Keratinocyte (primary cell): ENCODE measurements at regions not wholly inside any gene's neighbourhood (a gene's known extent, or its start where the extent isn't known, plus 50 kb on each side); places are given as distances from the start of the nearest gene placed in this dataset.

Experiments used
- DNase-seq: peaks from one replicate; pipeline ENCODE4 v3.0.0-alpha.2; 2011; ENCODE audit warnings: low read depth, missing footprints, low spot score
- FAIRE-seq: peaks from 2 replicates; lab custom pipeline; 2011; peaks lifted over from hg19 to GRCh38; lab: Jason Lieb, UNC
- H2AFZ ChIP-seq: 2 replicates; pipeline ENCODE4 v1.6.0; 2012; ENCODE audit warnings: low read length, control low read depth, inconsistent platforms; ENCODE audit not compliant: control insufficient read depth
- H3K27ac ChIP-seq: 2 replicates; pipeline ENCODE4 v1.5.1; 2011; ENCODE audit warnings: low read length; ENCODE audit not compliant: control insufficient read depth, insufficient read depth
- H3K27me3 ChIP-seq: 3 replicates; pipeline ENCODE4 v1.6.0; 2011; ENCODE audit warnings: low read length; ENCODE audit not compliant: control insufficient read depth, insufficient read depth; ENCODE audit errors: extremely low read depth
- H3K36me3 ChIP-seq, 2 experiments: 2 replicates in 1 of 2; 3 replicates in 1 of 2; pipeline ENCODE4 v1.5.1; 2011; ENCODE audit warnings: low read length in 2 of 2, mild to moderate bottlenecking in 1 of 2; ENCODE audit not compliant: control insufficient read depth in 2 of 2, insufficient read depth in 2 of 2; ENCODE audit errors: extremely low read depth in 1 of 2
- H3K4me1 ChIP-seq: 3 replicates; pipeline ENCODE4 v1.5.1; 2011; ENCODE audit warnings: low read length; ENCODE audit not compliant: control insufficient read depth, insufficient read depth; ENCODE audit errors: extremely low read depth
- H3K4me2 ChIP-seq: 3 replicates; pipeline ENCODE4 v1.6.0; 2011; ENCODE audit warnings: low read depth, low read length; ENCODE audit not compliant: control insufficient read depth, insufficient read depth; ENCODE audit errors: extremely low read depth
- H3K4me3 ChIP-seq, 3 experiments: fragments of 200-600 bp in 1 of 3; sonication (generic) in 1 of 3; 2 replicates in 2 of 3; 3 replicates in 1 of 3; pipeline ENCODE4 v1.5.1; 2011 to 2016; ENCODE audit warnings: low read length in 3 of 3, mild to moderate bottlenecking in 3 of 3, control low read depth in 2 of 3, inconsistent platforms in 1 of 3, low read depth in 1 of 3, mixed read lengths in 1 of 3, mixed run types in 1 of 3, moderate library complexity in 1 of 3; ENCODE audit not compliant: control insufficient read depth in 2 of 3, insufficient read depth in 2 of 3; ENCODE audit errors: extremely low read depth in 1 of 3
- H3K79me2 ChIP-seq: 2 replicates; pipeline ENCODE4 v1.6.0; 2012; ENCODE audit warnings: low read length; ENCODE audit not compliant: control insufficient read depth, insufficient read depth
- H3K9ac ChIP-seq: 3 replicates; pipeline ENCODE4 v1.6.0; 2011; ENCODE audit warnings: low read length; ENCODE audit not compliant: control insufficient read depth, insufficient read depth; ENCODE audit errors: extremely low read depth
- H3K9me1 ChIP-seq: 3 replicates; pipeline ENCODE4 v1.6.0; 2011; ENCODE audit warnings: low read length; ENCODE audit not compliant: control insufficient read depth, insufficient read depth; ENCODE audit errors: extremely low read depth
- H3K9me3 ChIP-seq: 2 replicates; pipeline ENCODE4 v1.5.1; 2012; ENCODE audit warnings: low read depth, low read length; ENCODE audit not compliant: control insufficient read depth
- H4K20me1 ChIP-seq: 3 replicates; pipeline ENCODE4 v1.6.0; 2011; ENCODE audit warnings: low read length; ENCODE audit not compliant: control insufficient read depth, insufficient read depth; ENCODE audit errors: extremely low read depth
- EZH2 ChIP-seq: IDR thresholded peaks from one replicate; pipeline ENCODE4 v1.6.1; 2012; ENCODE audit warnings: inconsistent platforms, mild to moderate bottlenecking, low read length, moderate library complexity
- dilution Hi-C: fragments of 300-500 bp; cut with MboI; formaldehyde crosslinking; loops from one replicate; pipeline ENCODE4 v1.7.0; 2020; ENCODE audit warnings: low sequenced_read_pairs; ENCODE audit not compliant: extremely low pct_ligation_motif_present
- TF ChIP-seq, protein P1 (sequence below), 3 experiments: IDR thresholded peaks in 1 of 3; conservative IDR thresholded peaks in 1 of 3; optimal IDR thresholded peaks in 1 of 3; 2 replicates in 2 of 3; 3 replicates in 1 of 3; pipeline versions ENCODE3 to v1.5.1; 2011; ENCODE audit warnings: low read length in 3 of 3, mild to moderate bottlenecking in 3 of 3, moderate library complexity in 2 of 3, control low read depth in 1 of 3, inconsistent platforms in 1 of 3; ENCODE audit not compliant: insufficient read depth in 2 of 3; ENCODE audit errors: extremely low read depth in 1 of 3

DNA sequence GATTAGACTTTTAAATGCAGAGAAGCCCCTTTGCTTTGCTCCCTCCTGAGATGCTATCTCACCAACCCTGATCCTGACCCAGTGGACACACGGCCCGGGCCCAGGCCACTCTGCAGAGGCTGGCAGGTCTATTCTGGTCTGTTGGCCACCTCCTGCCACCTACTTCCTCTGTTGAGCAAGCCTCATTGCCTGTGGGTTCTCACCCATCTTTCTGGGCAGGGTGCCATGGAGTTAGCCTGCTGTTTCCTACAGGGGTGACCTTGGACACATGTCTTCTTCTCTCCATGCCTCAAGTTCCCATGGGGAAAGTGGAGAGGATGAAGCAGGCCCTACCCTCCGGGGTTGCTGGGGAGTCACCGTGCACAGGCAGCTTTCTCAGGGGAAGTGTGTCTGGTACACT is 266.2 kb upstream of the IRX1 start:
- Histone ChIP-seq H3K4me3 (no peak overlapping the region), H4K20me1 (no peaks in the 10 kb centered on the region), H3K27ac (no peak overlapping the region), H2AFZ (no peak overlapping the region), H3K9me3 (no peaks in the 10 kb centered on the region), H3K27me3 (no peaks in the 10 kb centered on the region), H3K4me1 (peaks cover 12% of the 10 kb centered on the region), H3K9ac (no peak overlapping the region), H3K9me1 (no peaks in the 10 kb centered on the region), H3K4me2 (no peak overlapping the region), H3K36me3 (no peaks in the 10 kb centered on the region), H3K79me2 (no peaks in the 10 kb centered on the region)
- dilution Hi-C loops: no loop called here
- DNase-seq (no peak), FAIRE-seq (no peak)
- TF ChIP-seq, protein P1, sequence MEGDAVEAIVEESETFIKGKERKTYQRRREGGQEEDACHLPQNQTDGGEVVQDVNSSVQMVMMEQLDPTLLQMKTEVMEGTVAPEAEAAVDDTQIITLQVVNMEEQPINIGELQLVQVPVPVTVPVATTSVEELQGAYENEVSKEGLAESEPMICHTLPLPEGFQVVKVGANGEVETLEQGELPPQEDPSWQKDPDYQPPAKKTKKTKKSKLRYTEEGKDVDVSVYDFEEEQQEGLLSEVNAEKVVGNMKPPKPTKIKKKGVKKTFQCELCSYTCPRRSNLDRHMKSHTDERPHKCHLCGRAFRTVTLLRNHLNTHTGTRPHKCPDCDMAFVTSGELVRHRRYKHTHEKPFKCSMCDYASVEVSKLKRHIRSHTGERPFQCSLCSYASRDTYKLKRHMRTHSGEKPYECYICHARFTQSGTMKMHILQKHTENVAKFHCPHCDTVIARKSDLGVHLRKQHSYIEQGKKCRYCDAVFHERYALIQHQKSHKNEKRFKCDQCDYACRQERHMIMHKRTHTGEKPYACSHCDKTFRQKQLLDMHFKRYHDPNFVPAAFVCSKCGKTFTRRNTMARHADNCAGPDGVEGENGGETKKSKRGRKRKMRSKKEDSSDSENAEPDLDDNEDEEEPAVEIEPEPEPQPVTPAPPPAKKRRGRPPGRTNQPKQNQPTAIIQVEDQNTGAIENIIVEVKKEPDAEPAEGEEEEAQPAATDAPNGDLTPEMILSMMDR (optimal IDR thresholded peaks at IDR 0.05 in 1 of 3, IDR thresholded peaks at IDR 0.05 in 1 of 3, conservative IDR thresholded peaks at IDR 0.05 in 1 of 3; ENCODE audit: extremely low read depth in 1 of 3, insufficient read depth in 2 of 3, low read length in 3 of 3): no peak
- no peak for TF ChIP-seq EZH2

DNA sequence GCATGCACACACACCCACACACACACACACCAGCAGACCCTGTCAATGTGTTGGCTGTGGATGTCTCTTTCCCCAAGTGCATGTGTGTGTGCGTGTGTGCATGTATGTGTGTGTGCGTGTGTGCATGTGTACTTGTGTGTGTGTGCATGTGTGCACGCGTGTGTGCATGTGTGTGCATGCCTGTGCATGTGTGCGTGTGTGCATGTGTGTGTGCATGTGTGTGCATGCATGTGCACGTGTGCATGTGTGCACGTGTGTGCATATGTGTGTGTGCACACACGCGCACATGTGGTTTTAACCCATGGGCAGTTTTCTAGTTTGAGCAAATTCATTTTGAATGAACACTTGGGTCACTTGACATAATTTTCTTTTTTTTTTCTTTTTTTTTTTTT is 268.8 kb upstream of the IRX1 start:
- H3K4me2 ChIP-seq: no peak overlapping the region
- TF ChIP-seq, protein P1 (optimal IDR thresholded peaks at IDR 0.05 in 1 of 3, IDR thresholded peaks at IDR 0.05 in 1 of 3, conservative IDR thresholded peaks at IDR 0.05 in 1 of 3; ENCODE audit: extremely low read depth in 1 of 3, insufficient read depth in 2 of 3, low read length in 3 of 3): no peak
- TF ChIP-seq EZH2: no peak

More for the DNA sequence above, 268.8 kb upstream of the IRX1 start:
- DNase-seq (no peak), FAIRE-seq (no peak)
- no peaks in the 10 kb centered on the region for H3K9me1 ChIP-seq
- no peaks in the 10 kb centered on the region for H3K79me2 ChIP-seq
- no peaks in the 10 kb centered on the region for H3K36me3 ChIP-seq
- dilution Hi-C loops: no loop called here
- no peaks in the 10 kb centered on the region for H3K9me3 ChIP-seq
- no peak overlapping the region for H3K9ac ChIP-seq
- H4K20me1 ChIP-seq: no peaks in the 10 kb centered on the region
- peaks cover 12% of the 10 kb centered on the region for H3K4me1 ChIP-seq
- H3K4me3 ChIP-seq: no peak overlapping the region
- H3K27me3 ChIP-seq: no peaks in the 10 kb centered on the region
- no peak overlapping the region for H2AFZ ChIP-seq
- H3K27ac ChIP-seq: no peak overlapping the region
